T-cell (primary cell): ENCODE measurements at regions not wholly inside any gene's neighbourhood (a gene's known extent, or its start where the extent isn't known, plus 50 kb on each side); places are given as distances from the start of the nearest gene placed in this dataset.

Experiments used
- ATAC-seq, 4 experiments: fragments of 200-7000 bp in 3 of 4; fragments of 150-1000 bp in 1 of 4; cut with Tn5 transposase; replicated peaks in 1 of 4; 1 replicate in 3 of 4; 2 replicates in 1 of 4; pipeline ENCODE4 v1.10.0; 2021; ENCODE audit warnings: moderate library complexity in 3 of 4, mild to moderate bottlenecking in 2 of 4, moderate number of reproducible peaks in 1 of 4
- CTCF ChIA-PET, 2 donors: fragments of 300-600 bp; sonication (Branson Sonifier 250); formaldehyde crosslinking; loops; one replicate each; lab custom pipeline; 2022; ENCODE audit warnings: antibody characterized with exemption in 2 of 2; lab: Charles Lee
- POLR2A ChIA-PET, 2 donors: fragments of 300-600 bp; sonication (Branson Sonifier 250); formaldehyde crosslinking; loops; one replicate each; lab custom pipeline; 2022; ENCODE audit warnings: antibody characterized with exemption in 2 of 2; lab: Charles Lee
- DNase-seq, 35 experiments: peaks; one replicate each; pipeline versions ENCODE4 v3.0.0 to v3.0.0-alpha.2; 2013 to 2023
- H3K27ac ChIP-seq: one replicate; pipeline ENCODE4 v1.5.1; 2013; ENCODE audit warnings: low read length
- H3K27me3 ChIP-seq, 2 experiments: replicated peaks in 1 of 2; 1 replicate in 1 of 2; 2 replicates in 1 of 2; pipeline versions ENCODE4 v1.6.1 to v1.7.0; 2013; ENCODE audit warnings: low read length in 1 of 2, mixed read lengths in 1 of 2; ENCODE audit not compliant: control insufficient read depth in 2 of 2, insufficient read depth in 2 of 2; ENCODE audit errors: extremely low read depth in 1 of 2
- H3K36me3 ChIP-seq, 2 donors: 1 replicate in 1 of 2; 2 replicates in 1 of 2; pipeline versions ENCODE4 v1.6.1 to v1.7.0; 2013; ENCODE audit warnings: low read length in 1 of 2; ENCODE audit not compliant: control insufficient read depth in 2 of 2, insufficient read depth in 1 of 2; ENCODE audit errors: extremely low read depth in 1 of 2
- H3K4me1 ChIP-seq, 2 experiments: 1 replicate in 1 of 2; 2 replicates in 1 of 2; pipeline versions ENCODE4 v1.6.1 to v1.7.0; 2013; ENCODE audit warnings: low read length in 2 of 2, mixed read lengths in 1 of 2; ENCODE audit not compliant: insufficient read depth in 2 of 2, control insufficient read depth in 1 of 2; ENCODE audit errors: extremely low read depth in 1 of 2
- H3K4me3 ChIP-seq, 2 donors: 1 replicate in 1 of 2; 2 replicates in 1 of 2; pipeline versions ENCODE4 v1.5.1 to v1.7.0; 2013; ENCODE audit warnings: mild to moderate bottlenecking in 2 of 2, low read length in 1 of 2, moderate library complexity in 1 of 2; ENCODE audit not compliant: control insufficient read depth in 1 of 2; ENCODE audit errors: extremely low read depth in 1 of 2
- H3K9me3 ChIP-seq: 2 replicates; pipeline ENCODE4 v1.7.0; 2013
- H3K27ac Mint-ChIP-seq, 2 donors: one replicate each; pipeline ENCODE4 v1.8.0; 2020 to 2021; ENCODE audit warnings: mild to moderate bottlenecking in 2 of 2, mixed read lengths in 2 of 2
- H3K27me3 Mint-ChIP-seq, 2 donors: one replicate each; pipeline ENCODE4 v1.8.0; 2021 to 2022; ENCODE audit warnings: mixed read lengths in 2 of 2
- H3K36me3 Mint-ChIP-seq: one replicate; pipeline ENCODE4 v1.8.0; 2021; ENCODE audit warnings: mixed read lengths
- H3K4me1 Mint-ChIP-seq, 3 donors: one replicate each; pipeline ENCODE4 v1.8.0; 2020 to 2022; ENCODE audit warnings: mixed read lengths in 3 of 3, mild to moderate bottlenecking in 1 of 3
- H3K4me3 Mint-ChIP-seq, 3 donors: one replicate each; pipeline ENCODE4 v1.8.0; 2020 to 2022; ENCODE audit warnings: mild to moderate bottlenecking in 3 of 3, mixed read lengths in 3 of 3, moderate library complexity in 3 of 3
- H3K9me3 Mint-ChIP-seq, 3 donors: one replicate each; pipeline ENCODE4 v1.8.0; 2020 to 2022; ENCODE audit warnings: mixed read lengths in 3 of 3
- WGBS: methylation state at CpG from one replicate; pipeline ENCODE4 v1.1.5; 2013; ENCODE audit warnings: missing lambda C conversion rate; ENCODE audit not compliant: insufficient coverage; 5-methylcytosine and 5-hydroxymethylcytosine counted together

DNA sequence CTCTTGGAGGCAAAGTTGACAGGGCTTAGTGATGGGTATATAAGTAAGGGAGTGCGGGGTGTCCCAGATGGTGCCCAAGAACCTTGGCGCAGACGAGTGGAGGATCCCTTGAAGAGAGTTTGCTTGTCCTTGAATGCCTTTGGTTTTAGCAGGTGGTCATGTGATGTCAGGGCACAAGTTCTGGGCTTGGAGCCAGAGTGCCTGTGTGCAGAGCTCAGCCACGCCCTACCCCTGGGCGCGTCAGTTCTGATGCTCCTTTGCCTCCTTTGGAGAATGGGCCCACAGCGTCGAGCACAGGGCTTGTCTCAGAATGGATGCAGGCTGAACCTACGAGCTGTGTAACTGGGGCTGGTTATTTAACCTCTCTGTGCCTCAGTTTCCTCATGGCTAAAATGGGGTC lies 412.2 kb upstream of the EEF2KMT start:
- CTCF ChIA-PET: no interaction called here

DNA sequence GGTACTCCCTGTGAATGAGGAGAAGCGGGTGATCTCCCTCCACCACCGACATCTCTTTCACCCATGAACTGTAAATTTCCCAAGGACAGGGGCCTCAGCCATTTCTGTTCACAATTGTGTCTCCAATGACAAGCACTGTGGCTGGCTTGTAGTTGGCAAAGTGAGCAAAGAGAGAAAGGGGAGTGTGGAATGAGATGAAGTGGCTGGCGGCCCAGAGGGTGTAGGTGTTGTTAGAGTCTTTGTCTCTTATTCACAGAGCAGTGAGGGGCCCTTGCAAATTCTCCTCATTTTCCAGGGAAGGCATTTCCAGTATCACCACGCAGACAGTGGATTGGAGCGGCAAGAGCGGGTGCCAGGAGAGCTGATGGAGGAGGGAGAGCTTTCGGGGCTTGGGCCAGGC lies 411.7 kb upstream of the EEF2KMT start:
- peaks cover 0 to 9% (median 4%) of the 10 kb centered on the region in 3 donors for H3K9me3 Mint-ChIP-seq
- no peaks in the 10 kb centered on the region for H3K4me1 Mint-ChIP-seq
- no peaks in the 10 kb centered on the region for H3K36me3 Mint-ChIP-seq
- H3K27ac ChIP-seq: no peak overlapping the region
- no peak for ATAC-seq
- no peaks in the 10 kb centered on the region for H3K9me3 ChIP-seq
- no peak overlapping the region for H3K4me3 Mint-ChIP-seq
- ChIA-PET POLR2A (no interaction called here), CTCF (no interaction called here)
- H3K36me3 ChIP-seq: no peaks in the 10 kb centered on the region
- no peak overlapping the region for H3K27ac Mint-ChIP-seq
- H3K27me3 Mint-ChIP-seq: peaks cover 0 to 8% of the 10 kb centered on the region in 2 donors
- no peak for DNase-seq
- peaks cover 0 to 13% of the 10 kb centered on the region in 2 experiments for H3K27me3 ChIP-seq
- 94% methylated on average over 4 of the region's 7 CpGs for WGBS
- H3K4me3 ChIP-seq: no peak overlapping the region
- no peaks in the 10 kb centered on the region for H3K4me1 ChIP-seq

More for the DNA sequence above, 412.2 kb upstream of the EEF2KMT start:
- no peak overlapping the region for H3K4me3 Mint-ChIP-seq
- Histone ChIP-seq H3K9me3 (no peaks in the 10 kb centered on the region), H3K4me3 (no peak overlapping the region), H3K27ac (no peak overlapping the region), H3K36me3 (no peaks in the 10 kb centered on the region), H3K4me1 (no peaks in the 10 kb centered on the region), H3K27me3 (peaks cover 0 to 10% of the 10 kb centered on the region in 2 experiments)
- no peak for DNase-seq
- WGBS: 88% methylated on average over 5 of the region's 9 CpGs
- H3K27me3 Mint-ChIP-seq: peaks cover 0 to 11% of the 10 kb centered on the region in 2 donors
- H3K36me3 Mint-ChIP-seq: no peaks in the 10 kb centered on the region
- POLR2A ChIA-PET: no interaction called here
- no peaks in the 10 kb centered on the region for H3K4me1 Mint-ChIP-seq
- no peak overlapping the region for H3K27ac Mint-ChIP-seq
- peaks cover 0 to 12% (median 7%) of the 10 kb centered on the region in 3 donors for H3K9me3 Mint-ChIP-seq
- ATAC-seq: no peak

DNA sequence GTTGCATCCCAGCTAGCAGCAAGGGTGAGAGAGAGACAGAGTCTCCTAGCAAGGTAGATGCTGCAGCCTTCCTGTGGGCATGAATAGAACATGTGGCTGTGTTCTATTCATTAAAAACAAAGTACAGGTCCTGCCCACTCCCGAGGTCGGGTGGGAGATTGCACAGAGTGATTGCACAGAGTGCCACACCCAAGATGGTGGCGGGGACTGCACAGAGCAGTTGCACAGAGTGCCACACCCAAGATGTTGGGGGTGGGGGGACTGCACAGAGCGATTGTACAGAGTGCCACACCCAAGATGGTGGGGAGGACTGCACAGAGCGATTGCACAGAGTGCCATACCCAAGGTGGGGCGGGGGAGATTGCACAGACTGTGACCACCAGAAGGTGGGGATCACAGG lies 410.8 kb upstream of the EEF2KMT start:
- 67% methylated on average over 6 of the region's 6 CpGs for WGBS
- ATAC-seq (no peak), DNase-seq (no peak)
- CTCF ChIA-PET: no interaction called here
- no peaks in the 10 kb centered on the region for H3K4me1 ChIP-seq
- no peak overlapping the region for H3K4me3 ChIP-seq
- Mint-ChIP-seq H3K4me3 (no peak overlapping the region), H3K27ac (no peak overlapping the region), H3K9me3 (peaks cover 0 to 5% (median 0%) of the 10 kb centered on the region in 3 donors), H3K27me3 (peaks cover 0 to 12% of the 10 kb centered on the region in 2 donors), H3K36me3 (no peaks in the 10 kb centered on the region), H3K4me1 (no peaks in the 10 kb centered on the region)
- no peaks in the 10 kb centered on the region for H3K36me3 ChIP-seq
- peaks cover 0 to 16% of the 10 kb centered on the region in 2 experiments for H3K27me3 ChIP-seq
- H3K9me3 ChIP-seq: no peaks in the 10 kb centered on the region
- POLR2A ChIA-PET: no interaction called here
- H3K27ac ChIP-seq: no peak overlapping the region

DNA sequence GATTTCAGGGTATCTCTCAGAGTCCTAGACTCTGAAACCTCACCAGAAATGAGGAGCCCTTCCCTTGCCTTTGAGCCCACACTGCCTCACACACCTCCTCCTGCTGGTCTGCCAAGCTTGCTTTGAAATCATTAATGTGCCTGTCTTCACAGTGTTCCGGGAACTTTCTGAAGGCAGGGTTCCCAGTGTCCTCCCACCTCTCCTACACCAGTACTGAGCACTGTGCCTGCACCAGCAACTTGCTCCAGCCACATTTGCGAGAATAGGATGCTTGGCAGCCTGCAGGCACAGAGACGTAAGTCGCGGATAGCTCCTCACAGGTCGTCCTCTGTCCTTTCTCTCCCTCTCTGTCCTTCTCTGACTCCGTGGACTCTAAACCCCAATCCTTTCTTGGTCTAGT lies 408.4 kb upstream of the EEF2KMT start:
- Mint-ChIP-seq H3K9me3 (no peaks in the 10 kb centered on the region), H3K4me1 (no peaks in the 10 kb centered on the region), H3K27me3 (peaks cover 0 to 12% of the 10 kb centered on the region in 2 donors), H3K4me3 (no peak overlapping the region), H3K36me3 (no peaks in the 10 kb centered on the region), H3K27ac (no peak overlapping the region)
- DNase-seq: no peak
- no peaks in the 10 kb centered on the region for H3K9me3 ChIP-seq
- no peak overlapping the region for H3K4me3 ChIP-seq
- ATAC-seq: no peak
- no peaks in the 10 kb centered on the region for H3K4me1 ChIP-seq
- H3K27me3 ChIP-seq: peaks cover 0 to 16% of the 10 kb centered on the region in 2 experiments
- WGBS: 79% methylated on average over 7 of the region's 7 CpGs
- ChIA-PET POLR2A (no interaction called here), CTCF (no interaction called here)
- no peaks in the 10 kb centered on the region for H3K36me3 ChIP-seq
- no peak overlapping the region for H3K27ac ChIP-seq

DNA sequence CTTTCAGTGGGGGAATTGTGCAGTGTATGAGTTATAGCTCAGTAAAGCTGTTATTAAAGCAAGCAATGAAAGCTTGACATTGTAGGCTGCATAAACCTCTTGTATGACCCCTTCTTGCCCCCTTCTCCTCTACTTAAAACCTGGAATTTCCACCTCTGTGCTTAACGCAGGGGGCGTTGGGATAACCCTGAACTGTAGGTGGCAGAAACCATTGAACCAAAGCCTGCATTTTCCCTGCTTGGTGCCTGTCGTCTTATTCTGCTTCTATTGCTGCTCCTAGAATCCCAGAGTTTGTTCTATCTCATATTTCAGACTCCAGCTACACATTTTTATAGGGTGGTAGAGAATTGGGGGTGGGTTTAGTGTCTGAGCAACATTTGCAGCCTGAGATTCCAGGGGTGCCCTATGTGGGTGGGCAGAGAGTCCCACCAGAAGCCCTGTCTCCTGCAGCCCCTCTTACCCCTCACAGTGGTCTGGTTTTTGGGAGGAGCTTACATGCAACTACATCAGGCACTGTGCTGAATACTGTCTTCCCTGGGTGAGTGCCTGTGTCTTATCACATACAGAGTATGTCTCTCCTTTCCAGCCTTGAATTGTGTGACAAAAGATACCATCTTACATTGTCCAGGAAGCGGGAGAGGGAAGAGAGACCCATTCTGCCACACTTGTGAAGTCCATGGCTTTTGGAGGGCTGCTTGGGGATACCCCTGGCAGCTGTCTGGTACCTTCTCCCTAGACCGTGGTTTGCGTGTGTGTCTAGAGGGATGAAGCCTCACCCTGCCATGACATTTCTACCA lies 407.7 kb upstream of the EEF2KMT start:
- Histone ChIP-seq H3K4me3 (no peak overlapping the region), H3K27me3 (peaks cover 0 to 16% of the 10 kb centered on the region in 2 experiments), H3K4me1 (no peaks in the 10 kb centered on the region), H3K27ac (no peak overlapping the region), H3K36me3 (no peaks in the 10 kb centered on the region), H3K9me3 (no peaks in the 10 kb centered on the region)
- ChIA-PET CTCF (no interaction called here), POLR2A (no interaction called here)
- Mint-ChIP-seq H3K4me1 (no peaks in the 10 kb centered on the region), H3K36me3 (no peaks in the 10 kb centered on the region), H3K27me3 (peaks cover 0 to 12% of the 10 kb centered on the region in 2 donors), H3K27ac (no peak overlapping the region), H3K4me3 (no peak overlapping the region), H3K9me3 (no peaks in the 10 kb centered on the region)
- no peak for ATAC-seq
- WGBS: 65% methylated on average over 2 of the region's 6 CpGs
- no peak for DNase-seq

DNA sequence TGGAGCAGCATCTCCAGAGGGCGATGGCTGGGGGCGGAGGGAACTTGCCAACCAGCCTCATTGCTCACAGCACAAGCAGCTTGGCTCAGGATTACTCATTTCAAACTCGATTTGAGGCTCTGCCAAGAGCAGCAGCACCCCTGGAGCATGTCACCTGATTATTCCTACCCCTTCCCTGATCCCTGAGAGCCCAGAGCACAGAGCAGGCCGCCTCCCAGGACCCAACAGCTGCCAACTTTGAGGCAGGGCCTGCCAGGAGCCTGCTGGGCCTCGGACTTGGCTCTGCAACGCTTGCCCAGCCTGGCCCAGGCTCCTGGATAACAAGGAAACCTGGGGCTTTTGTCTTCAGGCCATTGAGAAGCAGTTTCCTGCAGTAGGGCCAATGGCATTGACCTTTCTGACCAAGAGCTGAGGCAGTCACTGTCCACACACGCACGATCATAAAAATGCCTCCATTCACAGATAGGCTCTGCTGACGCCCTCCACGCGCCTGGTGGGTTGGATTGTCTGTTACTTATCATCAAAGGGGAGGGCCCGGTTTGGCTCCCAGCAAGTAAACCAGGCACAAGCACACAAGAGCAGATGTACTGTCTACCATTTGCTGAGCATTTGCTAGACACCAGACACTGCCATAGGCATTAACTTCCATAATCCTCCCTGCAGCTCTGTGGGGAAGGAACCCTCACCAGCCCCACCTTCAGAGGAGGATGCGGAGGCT lies 406.6 kb upstream of the EEF2KMT start:
- Histone ChIP-seq H3K4me3 (no peak overlapping the region), H3K27me3 (peaks cover 0 to 16% of the 10 kb centered on the region in 2 experiments), H3K36me3 (no peaks in the 10 kb centered on the region), H3K4me1 (no peaks in the 10 kb centered on the region), H3K27ac (no peak overlapping the region), H3K9me3 (no peaks in the 10 kb centered on the region)
- Mint-ChIP-seq H3K27me3 (peaks cover 0 to 12% of the 10 kb centered on the region in 2 donors), H3K27ac (no peak overlapping the region), H3K4me3 (no peak overlapping the region), H3K4me1 (no peaks in the 10 kb centered on the region), H3K9me3 (no peaks in the 10 kb centered on the region), H3K36me3 (no peaks in the 10 kb centered on the region)
- ATAC-seq (no peak), DNase-seq (no peak)
- CTCF ChIA-PET: no interaction called here
- whole genome bisulfite sequencing: 45% methylated on average over 7 of the region's 13 CpGs
- POLR2A ChIA-PET: no interaction called here
